A673 (cell line): ENCODE measurements at regions not wholly inside any gene's neighbourhood (a gene's known extent, or its start where the extent isn't known, plus 50 kb on each side); places are given as distances from the start of the nearest gene placed in this dataset.

Experiments used
- BruUV-seq: library from RNA; stranded (reverse); fragments of 400-500 nt; replicated peaks from 2 replicates; lab custom pipeline; 2021; lab: Mats Ljungman, UMichigan
- CTCF ChIA-PET: fragments of 300-600 bp; sonication (Branson Sonifier 250); formaldehyde crosslinking; loops from one replicate; lab custom pipeline; 2022; ENCODE audit warnings: antibody characterized with exemption; lab: Charles Lee
- POLR2A ChIA-PET: fragments of 300-600 bp; sonication (Branson Sonifier 250); formaldehyde crosslinking; loops from one replicate; lab custom pipeline; 2022; ENCODE audit warnings: antibody characterized with exemption; ENCODE audit not compliant: low non-redundant PET; lab: Charles Lee
- DNase-seq: peaks from one replicate; pipeline ENCODE4 v3.0.0-alpha.2; 2015; ENCODE audit warnings: low spot score
- H3K27ac ChIP-seq: fragments of 200-600 bp; sonication (generic); 2 replicates; pipeline ENCODE4 v1.5.1; 2016; ENCODE audit warnings: mixed run types, low read depth, mild to moderate bottlenecking, mixed read lengths, antibody characterized with exemption, low read length; ENCODE audit not compliant: poor library complexity, severe bottlenecking
- H3K27me3 ChIP-seq: fragments of 200-600 bp; sonication (generic); replicated peaks from 2 replicates; pipeline ENCODE4 v1.6.1; 2017; ENCODE audit warnings: mixed run types, low read depth, mild to moderate bottlenecking, mixed read lengths, antibody characterized with exemption, low read length; ENCODE audit not compliant: insufficient read depth, poor library complexity
- H3K36me3 ChIP-seq: fragments of 200-600 bp; sonication (generic); 2 replicates; pipeline ENCODE4 v1.6.1; 2016; ENCODE audit warnings: mixed run types, mild to moderate bottlenecking, mixed read lengths, antibody characterized with exemption, low read length; ENCODE audit not compliant: insufficient read depth, poor library complexity, severe bottlenecking
- H3K4me1 ChIP-seq: fragments of 200-600 bp; sonication (generic); 2 replicates; pipeline ENCODE4 v1.6.1; 2017; ENCODE audit warnings: mixed run types, mild to moderate bottlenecking, mixed read lengths, antibody characterized with exemption, low read length; ENCODE audit not compliant: insufficient read depth, poor library complexity, severe bottlenecking
- H3K4me3 ChIP-seq: fragments of 200-600 bp; sonication (generic); 2 replicates; pipeline ENCODE4 v1.5.1; 2016; ENCODE audit warnings: low read depth, mixed run types, mild to moderate bottlenecking, mixed read lengths, low read length; ENCODE audit not compliant: poor library complexity, severe bottlenecking
- H3K9me3 ChIP-seq: fragments of 200-600 bp; sonication (generic); 2 replicates; pipeline ENCODE4 v1.6.1; 2016; ENCODE audit warnings: mixed run types, low read depth, mild to moderate bottlenecking, mixed read lengths, antibody characterized with exemption, low read length; ENCODE audit not compliant: poor library complexity, severe bottlenecking
- EZH2 ChIP-seq: fragments of 200-600 bp; sonication (generic); IDR thresholded peaks from 2 replicates; pipeline ENCODE4 v1.6.1; 2017; ENCODE audit warnings: borderline replicate concordance, low read depth, mild to moderate bottlenecking, mixed read lengths, antibody characterized with exemption, low read length; ENCODE audit not compliant: poor library complexity, severe bottlenecking
- intact Hi-C: fragments of 100-400 bp; cut with micrococcal nuclease; formaldehyde crosslinking; loops from one replicate; pipeline ENCODE4 v1.10.0; 2022; ENCODE audit not compliant: unreplicated experiment
- TF ChIP-seq, protein P1 (sequence below): fragments of 300-800, 200-600 bp; sonication (generic); conservative IDR thresholded peaks from 2 replicates; pipeline ENCODE4 v1.5.1; 2017; ENCODE audit warnings: low read depth, mild to moderate bottlenecking, antibody characterized with exemption, low read length, moderate library complexity, mixed read lengths

- H3K4me3 ChIP-seq = no peak overlapping the region
- TF ChIP-seq, protein P1, sequence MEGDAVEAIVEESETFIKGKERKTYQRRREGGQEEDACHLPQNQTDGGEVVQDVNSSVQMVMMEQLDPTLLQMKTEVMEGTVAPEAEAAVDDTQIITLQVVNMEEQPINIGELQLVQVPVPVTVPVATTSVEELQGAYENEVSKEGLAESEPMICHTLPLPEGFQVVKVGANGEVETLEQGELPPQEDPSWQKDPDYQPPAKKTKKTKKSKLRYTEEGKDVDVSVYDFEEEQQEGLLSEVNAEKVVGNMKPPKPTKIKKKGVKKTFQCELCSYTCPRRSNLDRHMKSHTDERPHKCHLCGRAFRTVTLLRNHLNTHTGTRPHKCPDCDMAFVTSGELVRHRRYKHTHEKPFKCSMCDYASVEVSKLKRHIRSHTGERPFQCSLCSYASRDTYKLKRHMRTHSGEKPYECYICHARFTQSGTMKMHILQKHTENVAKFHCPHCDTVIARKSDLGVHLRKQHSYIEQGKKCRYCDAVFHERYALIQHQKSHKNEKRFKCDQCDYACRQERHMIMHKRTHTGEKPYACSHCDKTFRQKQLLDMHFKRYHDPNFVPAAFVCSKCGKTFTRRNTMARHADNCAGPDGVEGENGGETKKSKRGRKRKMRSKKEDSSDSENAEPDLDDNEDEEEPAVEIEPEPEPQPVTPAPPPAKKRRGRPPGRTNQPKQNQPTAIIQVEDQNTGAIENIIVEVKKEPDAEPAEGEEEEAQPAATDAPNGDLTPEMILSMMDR = no peak
- no peak for TF ChIP-seq EZH2
- DNase-seq = no peak
- H3K27ac ChIP-seq = no peak overlapping the region
- no peaks in the 10 kb centered on the region for H3K9me3 ChIP-seq
- CTCF ChIA-PET = no interaction called here
- intact Hi-C loops = no loop called here
- H3K27me3 ChIP-seq = no peaks in the 10 kb centered on the region
- POLR2A ChIA-PET = no interaction called here
- no peaks in the 10 kb centered on the region for H3K36me3 ChIP-seq
- H3K4me1 ChIP-seq = no peaks in the 10 kb centered on the region
- no TSS peak for BruUV-seq
Measured at GRCh38 chr14:83207550-83207949, 1673.9 kb upstream of the SEL1L start.

GRCh38 chr14:83208341-83208740 lies 1674.7 kb upstream of the SEL1L start:
- intact Hi-C loops = no loop called here
- H3K4me1 ChIP-seq = no peaks in the 10 kb centered on the region
- no peaks in the 10 kb centered on the region for H3K27me3 ChIP-seq
- ChIA-PET CTCF (no interaction called here), POLR2A (no interaction called here)
- no peak overlapping the region for H3K4me3 ChIP-seq
- no peak for TF ChIP-seq EZH2
- TF ChIP-seq, protein P1 = no peak
- DNase-seq = no peak
- no peaks in the 10 kb centered on the region for H3K36me3 ChIP-seq
- no peaks in the 10 kb centered on the region for H3K9me3 ChIP-seq
- H3K27ac ChIP-seq = no peak overlapping the region
- no TSS peak for BruUV-seq

DNA sequence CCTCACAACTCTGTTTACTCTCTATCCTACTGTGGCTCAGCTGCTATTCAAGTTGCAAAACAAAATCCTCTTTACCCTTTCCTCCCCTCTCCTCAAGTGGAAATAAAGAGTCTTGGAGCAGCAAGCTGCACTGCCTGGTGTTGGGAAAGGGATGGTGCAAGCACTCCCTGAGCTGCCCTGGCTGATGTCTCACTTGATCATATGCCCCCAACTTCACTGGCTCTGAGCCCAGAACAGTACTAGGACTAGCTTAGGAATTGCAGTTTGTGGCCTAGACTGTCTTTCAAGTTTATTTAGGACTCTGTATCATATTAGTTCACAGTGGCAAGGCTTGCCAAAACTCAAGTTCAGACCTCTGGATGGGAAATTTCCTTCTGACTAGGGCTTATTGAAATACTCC lies 1683.8 kb upstream of the SEL1L start:
- H3K4me3 ChIP-seq = no peak overlapping the region
- ChIA-PET CTCF (no interaction called here), POLR2A (no interaction called here)
- no peaks in the 10 kb centered on the region for H3K36me3 ChIP-seq
- DNase-seq = peak; percentile 53
- H3K27ac ChIP-seq = no peak overlapping the region
- intact Hi-C loops = no loop called here
- BruUV-seq = no TSS peak
- no peaks in the 10 kb centered on the region for H3K9me3 ChIP-seq
- TF ChIP-seq, protein P1 = 0 out of 2 replicates have a peak, but pooled peaks have one; percentile 9
- no peak for TF ChIP-seq EZH2
- H3K4me1 ChIP-seq = no peaks in the 10 kb centered on the region
- no peaks in the 10 kb centered on the region for H3K27me3 ChIP-seq
